ENCODE measurements at regions not wholly inside any gene's neighbourhood (a gene's known extent, or its start where the extent isn't known, plus 50 kb on each side); places are given as distances from the start of the nearest gene placed in this dataset.
"Not testable (repeated sequence)": the region's sequence is repeated elsewhere in the genome, so short reads cannot be mapped to it uniquely, and the experiment has no call there.

DNA sequence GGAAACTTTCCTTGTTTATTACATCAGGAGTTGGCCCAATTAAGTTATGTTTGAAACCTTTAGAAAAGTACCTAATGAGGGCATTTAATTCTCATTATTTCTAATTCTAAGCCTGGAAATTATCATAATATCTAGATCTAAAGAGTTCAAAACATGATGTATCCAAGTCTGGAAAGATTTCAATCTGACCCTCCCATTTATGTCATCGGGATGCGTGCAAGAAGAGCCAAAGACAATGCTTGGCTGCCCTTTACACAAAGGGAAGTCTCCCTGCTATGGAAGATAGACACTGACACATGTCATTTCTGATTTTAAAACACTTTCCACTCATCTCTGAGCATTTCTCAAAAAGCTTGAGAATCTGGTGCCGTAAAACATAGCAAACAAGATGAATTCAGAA, 222.4 kb downstream of the ANTXR2 start:
- H3K4me1 Mint-ChIP-seq (ENCODE audit: low read depth), result no peaks in the 10 kb centered on the region
- H3K27ac Mint-ChIP-seq, result no peak overlapping the region

GRCh38 chr4:79848329-79848728, 224.7 kb downstream of the ANTXR2 start:
- Mint-ChIP-seq H3K27me3 (ENCODE audit: low read depth) (no peaks in the 10 kb centered on the region), H3K4me1 (ENCODE audit: low read depth) (no peaks in the 10 kb centered on the region), H3K27ac (no peak overlapping the region), H3K9me3 (ENCODE audit: insufficient read depth) (peaks cover 6% of the 10 kb centered on the region), H3K36me3 (ENCODE audit: low read depth) (no peaks in the 10 kb centered on the region), H3K4me3 (no peak overlapping the region)
- CTCF ChIA-PET, result no interaction called here
- no peak for DNase-seq
- ATAC-seq, result no peak
- POLR2A ChIA-PET, result no interaction called here

More for the DNA sequence above, 222.4 kb downstream of the ANTXR2 start:
- H3K36me3 Mint-ChIP-seq (ENCODE audit: low read depth), result no peaks in the 10 kb centered on the region
- no peak for ATAC-seq
- DNase-seq, result no peak
- ChIA-PET POLR2A (no interaction called here), CTCF (no interaction called here)
- no peaks in the 10 kb centered on the region for H3K9me3 Mint-ChIP-seq (ENCODE audit: insufficient read depth)
- H3K27me3 Mint-ChIP-seq (ENCODE audit: low read depth), result no peaks in the 10 kb centered on the region
- H3K4me3 Mint-ChIP-seq, result no peak overlapping the region

DNA sequence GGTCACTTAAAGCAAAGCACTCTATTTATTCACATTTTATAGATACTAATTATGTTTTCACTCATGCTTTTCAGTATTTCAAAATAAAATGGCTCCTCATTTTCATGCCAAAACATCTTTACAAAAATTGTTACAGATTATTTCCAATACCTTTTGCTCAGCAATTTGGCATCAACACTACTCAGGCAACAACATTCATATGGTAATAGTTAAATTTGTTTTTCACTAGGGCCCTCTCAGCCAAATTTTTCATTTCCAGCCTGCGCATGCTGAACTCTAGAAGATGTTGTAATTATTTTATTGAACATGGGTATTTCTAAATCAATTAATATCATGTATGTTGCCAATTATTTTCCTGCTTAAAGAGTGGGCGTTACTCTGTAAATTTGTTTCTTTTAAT, 225.6 kb downstream of the ANTXR2 start:
- POLR2A ChIA-PET, result no interaction called here

GRCh38 chr4:79842162-79842561, 230.9 kb downstream of the ANTXR2 start:
- no peaks in the 10 kb centered on the region for H3K27me3 Mint-ChIP-seq (ENCODE audit: low read depth)
- ChIA-PET POLR2A (interaction anchor here (0.8 kb wide), 1 partner anchor 16 kb away, joined by 3 read pairs; no protein-coding TSS in a partner anchor), CTCF (no interaction called here)
- H3K9me3 Mint-ChIP-seq (ENCODE audit: insufficient read depth), result peaks cover 11% of the 10 kb centered on the region
- no peak for DNase-seq
- H3K4me1 Mint-ChIP-seq (ENCODE audit: low read depth), result no peaks in the 10 kb centered on the region
- no peak for ATAC-seq
- H3K27ac Mint-ChIP-seq, result no peak overlapping the region
- no peaks in the 10 kb centered on the region for H3K36me3 Mint-ChIP-seq (ENCODE audit: low read depth)
- no peak overlapping the region for H3K4me3 Mint-ChIP-seq

More for the DNA sequence above, 225.6 kb downstream of the ANTXR2 start:
- Mint-ChIP-seq H3K27me3 (ENCODE audit: low read depth) (no peaks in the 10 kb centered on the region), H3K27ac (no peak overlapping the region), H3K36me3 (ENCODE audit: low read depth) (no peaks in the 10 kb centered on the region), H3K4me1 (ENCODE audit: low read depth) (no peaks in the 10 kb centered on the region), H3K9me3 (ENCODE audit: insufficient read depth) (peaks cover 11% of the 10 kb centered on the region), H3K4me3 (no peak overlapping the region)
- no peak for DNase-seq
- ATAC-seq, result no peak
- CTCF ChIA-PET, result no interaction called here

GRCh38 chr4:79833857-79834256, 239.2 kb downstream of the ANTXR2 start:
- Mint-ChIP-seq H3K27ac (no peak overlapping the region), H3K4me3 (no peak overlapping the region), H3K4me1 (ENCODE audit: low read depth) (no peaks in the 10 kb centered on the region), H3K36me3 (ENCODE audit: low read depth) (no peaks in the 10 kb centered on the region), H3K9me3 (ENCODE audit: insufficient read depth) (no peaks in the 10 kb centered on the region), H3K27me3 (ENCODE audit: low read depth) (peaks cover 4% of the 10 kb centered on the region)
- no peak for DNase-seq
- ChIA-PET CTCF (no interaction called here), POLR2A (no interaction called here)
- no peak for ATAC-seq

- POLR2A ChIA-PET, result no interaction called here
Observed at GRCh38 chr4:79831701-79832514, 241.1 kb downstream of the ANTXR2 start.

DNA sequence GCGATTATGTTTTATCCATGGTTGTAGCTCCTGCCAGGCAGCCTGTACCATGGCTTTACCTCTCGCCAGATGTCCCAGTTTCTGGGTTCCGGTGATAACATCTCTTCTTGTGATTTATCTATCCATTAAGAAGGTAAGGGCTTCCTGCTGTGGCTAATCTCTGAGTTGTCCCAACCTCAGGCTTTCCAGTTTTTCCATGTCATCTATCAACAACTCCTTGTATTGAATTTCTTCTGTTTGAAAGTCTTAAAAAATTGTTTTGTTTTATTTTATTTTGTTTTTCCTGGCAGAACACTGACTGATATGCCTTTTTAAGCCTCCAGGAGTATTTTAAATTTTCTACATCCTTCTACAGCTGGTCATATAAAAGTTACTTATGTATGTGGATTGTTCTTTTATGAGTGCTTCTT, 241.9 kb downstream of the ANTXR2 start:
- H3K4me3 Mint-ChIP-seq, result no peak overlapping the region
- no peak overlapping the region for H3K27ac Mint-ChIP-seq
- H3K36me3 Mint-ChIP-seq (ENCODE audit: low read depth), result no peaks in the 10 kb centered on the region
- DNase-seq, result no peak
- H3K9me3 Mint-ChIP-seq (ENCODE audit: insufficient read depth), result no peaks in the 10 kb centered on the region
- ATAC-seq, result no peak
- POLR2A ChIA-PET, result no interaction called here
- CTCF ChIA-PET, result no interaction called here
- H3K27me3 Mint-ChIP-seq (ENCODE audit: low read depth), result peaks cover 4% of the 10 kb centered on the region
- H3K4me1 Mint-ChIP-seq (ENCODE audit: low read depth), result no peaks in the 10 kb centered on the region

More at GRCh38 chr4:79831701-79832514, 241.1 kb downstream of the ANTXR2 start:
- Mint-ChIP-seq H3K27me3 (ENCODE audit: low read depth) (peaks cover 4% of the 10 kb centered on the region), H3K4me3 (no peak overlapping the region), H3K4me1 (ENCODE audit: low read depth) (no peaks in the 10 kb centered on the region), H3K36me3 (ENCODE audit: low read depth) (no peaks in the 10 kb centered on the region), H3K9me3 (ENCODE audit: insufficient read depth) (no peaks in the 10 kb centered on the region), H3K27ac (no peak overlapping the region)
- no peak for DNase-seq
- ATAC-seq, result no peak
- CTCF ChIA-PET, result no interaction called here

DNA sequence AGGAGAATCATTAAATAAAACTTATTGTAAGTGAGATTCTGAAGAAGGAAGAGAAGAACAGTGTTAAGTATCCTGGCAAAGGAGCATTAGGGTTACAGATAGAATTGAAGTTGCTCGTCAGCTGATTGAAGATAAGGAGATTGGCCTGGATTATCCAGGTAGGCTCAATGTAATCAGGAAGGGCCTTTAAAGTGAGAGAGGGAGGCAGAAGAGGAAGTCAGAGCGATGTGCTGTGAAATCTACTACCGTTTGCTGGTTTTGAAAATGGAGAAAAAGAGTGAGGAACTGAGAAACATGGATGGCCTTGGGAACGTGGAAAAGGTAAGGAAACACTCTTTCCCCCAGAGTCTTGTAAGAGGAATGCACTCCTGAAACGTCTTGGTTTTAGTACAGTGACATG, 245.7 kb downstream of the ANTXR2 start:
- CTCF ChIA-PET, result no interaction called here
- Mint-ChIP-seq H3K4me1 (ENCODE audit: low read depth) (no peaks in the 10 kb centered on the region), H3K9me3 (ENCODE audit: insufficient read depth) (peaks cover 3% of the 10 kb centered on the region), H3K27me3 (ENCODE audit: low read depth) (peaks cover 4% of the 10 kb centered on the region), H3K27ac (no peak overlapping the region), H3K36me3 (ENCODE audit: low read depth) (no peaks in the 10 kb centered on the region), H3K4me3 (no peak overlapping the region)
- ATAC-seq (no peak), DNase-seq (no peak)
- POLR2A ChIA-PET, result no interaction called here

DNA sequence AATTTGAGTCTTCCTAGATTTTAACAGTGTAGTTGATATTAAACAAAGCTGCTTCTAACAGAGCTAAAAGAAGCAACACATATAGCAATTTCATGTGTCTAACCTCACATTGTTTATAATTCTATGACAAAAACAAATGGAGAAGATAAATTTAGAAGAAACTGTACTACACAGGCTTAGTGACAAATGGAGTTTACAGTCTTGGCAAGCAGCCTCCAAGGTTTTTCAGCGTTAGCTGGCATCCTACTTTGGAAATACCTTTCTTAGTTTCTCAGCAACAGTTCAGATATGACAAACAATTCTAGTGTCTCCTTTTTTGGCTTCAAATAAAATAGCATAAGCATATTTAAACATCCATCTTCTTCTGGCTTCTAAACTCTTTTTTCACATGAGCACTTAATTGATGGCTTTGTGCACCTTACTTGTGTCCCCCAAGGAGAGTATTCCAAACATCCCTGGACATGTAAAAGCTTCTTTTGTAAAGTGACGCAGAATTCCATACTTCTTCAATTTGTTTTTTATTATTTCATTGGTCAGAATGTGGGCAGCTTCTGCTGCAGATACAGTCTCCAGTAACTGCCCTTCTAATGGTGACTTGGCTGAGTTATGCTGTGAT, 249.8 kb downstream of the ANTXR2 start:
- Mint-ChIP-seq H3K27ac (no peak overlapping the region), H3K27me3 (ENCODE audit: low read depth) (no peaks in the 10 kb centered on the region), H3K36me3 (ENCODE audit: low read depth) (no peaks in the 10 kb centered on the region), H3K4me3 (no peak overlapping the region), H3K9me3 (ENCODE audit: insufficient read depth) (peaks cover 3% of the 10 kb centered on the region), H3K4me1 (ENCODE audit: low read depth) (no peaks in the 10 kb centered on the region)
- ChIA-PET POLR2A (interaction anchor here (0.6 kb wide), 1 partner anchor 400 kb away, joined by 3 read pairs; no protein-coding TSS in a partner anchor), CTCF (no interaction called here)
- DNase-seq (no peak), ATAC-seq (no peak)

DNA sequence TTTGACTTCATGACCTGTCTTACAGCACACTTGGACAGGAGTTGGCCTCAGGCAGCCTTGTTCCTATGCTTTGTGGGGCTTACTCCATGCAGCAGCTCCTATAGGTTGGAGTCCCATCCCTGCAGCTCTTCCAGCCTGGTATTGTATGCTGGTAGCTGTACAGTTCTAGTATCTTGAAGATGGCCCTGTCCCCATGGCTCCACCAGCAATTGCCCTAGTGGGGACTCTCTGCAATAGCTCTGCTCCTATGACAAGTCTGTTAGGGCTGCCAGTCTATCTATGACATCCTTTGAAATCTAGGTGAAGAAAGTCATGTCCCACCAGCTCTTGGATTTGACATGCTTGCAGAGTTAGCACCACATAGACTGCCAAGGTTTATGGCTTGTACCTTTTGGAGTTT, 252.6 kb downstream of the ANTXR2 start:
- CTCF ChIA-PET, result no interaction called here
- no peak overlapping the region for H3K4me3 Mint-ChIP-seq
- peaks cover 3% of the 10 kb centered on the region for H3K9me3 Mint-ChIP-seq (ENCODE audit: insufficient read depth)
- no peak for DNase-seq
- H3K27me3 Mint-ChIP-seq (ENCODE audit: low read depth), result no peaks in the 10 kb centered on the region
- H3K27ac Mint-ChIP-seq, result no peak overlapping the region
- no peaks in the 10 kb centered on the region for H3K36me3 Mint-ChIP-seq (ENCODE audit: low read depth)
- POLR2A ChIA-PET, result no interaction called here
- H3K4me1 Mint-ChIP-seq (ENCODE audit: low read depth), result no peaks in the 10 kb centered on the region
- ATAC-seq, result no peak

DNA sequence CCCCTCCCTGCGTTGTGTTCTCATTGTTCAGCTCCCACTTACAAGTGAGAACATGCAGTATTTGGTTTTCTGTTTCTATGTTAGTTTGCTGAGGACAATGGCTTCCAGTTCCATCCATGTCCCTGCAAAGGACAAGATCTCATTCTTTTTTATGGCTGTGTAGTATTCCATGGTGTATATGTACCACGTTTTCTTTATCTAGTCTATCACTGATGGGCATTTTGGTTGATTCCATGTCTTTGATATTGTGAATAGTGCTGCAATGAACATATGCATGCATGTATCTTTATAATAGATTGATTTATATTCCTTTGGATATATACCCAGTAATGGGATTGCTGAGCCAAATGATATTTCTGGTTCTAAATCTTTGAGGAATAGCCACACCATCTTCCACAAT, 265.1 kb downstream of the ANTXR2 start:
- H3K27me3 Mint-ChIP-seq (ENCODE audit: low read depth); POLR2A ChIA-PET; H3K9me3 Mint-ChIP-seq (ENCODE audit: insufficient read depth); H3K36me3 Mint-ChIP-seq (ENCODE audit: low read depth); ATAC-seq; H3K27ac Mint-ChIP-seq; DNase-seq; CTCF ChIA-PET; H3K4me3 Mint-ChIP-seq; H3K4me1 Mint-ChIP-seq (ENCODE audit: low read depth): not testable (repeated sequence)

DNA sequence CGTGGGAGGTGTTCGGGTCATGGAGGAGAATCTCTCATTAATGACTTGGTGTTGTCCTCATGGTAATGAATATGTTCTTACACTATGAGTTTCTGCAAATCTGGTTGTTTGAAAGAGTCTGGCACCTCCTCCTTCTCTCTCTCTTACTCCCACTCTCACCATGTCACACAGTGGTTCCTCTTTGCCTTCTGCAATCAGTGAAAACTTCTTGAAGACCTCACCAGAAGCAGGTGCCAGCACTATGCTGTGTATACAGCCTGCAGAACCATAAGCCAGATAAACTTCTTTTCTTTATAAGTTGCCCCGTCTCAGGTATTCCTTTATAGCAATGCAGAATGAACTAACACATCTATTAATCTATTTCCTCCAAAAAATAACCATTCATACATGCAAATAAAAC, 275.0 kb downstream of the ANTXR2 start:
- ChIA-PET CTCF (no interaction called here), POLR2A (no interaction called here)
- H3K4me1 Mint-ChIP-seq (ENCODE audit: low read depth), result no peaks in the 10 kb centered on the region
- H3K4me3 Mint-ChIP-seq, result no peak overlapping the region
- DNase-seq (no peak), ATAC-seq (no peak)
- no peaks in the 10 kb centered on the region for H3K9me3 Mint-ChIP-seq (ENCODE audit: insufficient read depth)
- H3K27me3 Mint-ChIP-seq (ENCODE audit: low read depth), result no peaks in the 10 kb centered on the region
- H3K36me3 Mint-ChIP-seq (ENCODE audit: low read depth), result no peaks in the 10 kb centered on the region
- no peak overlapping the region for H3K27ac Mint-ChIP-seq

DNA sequence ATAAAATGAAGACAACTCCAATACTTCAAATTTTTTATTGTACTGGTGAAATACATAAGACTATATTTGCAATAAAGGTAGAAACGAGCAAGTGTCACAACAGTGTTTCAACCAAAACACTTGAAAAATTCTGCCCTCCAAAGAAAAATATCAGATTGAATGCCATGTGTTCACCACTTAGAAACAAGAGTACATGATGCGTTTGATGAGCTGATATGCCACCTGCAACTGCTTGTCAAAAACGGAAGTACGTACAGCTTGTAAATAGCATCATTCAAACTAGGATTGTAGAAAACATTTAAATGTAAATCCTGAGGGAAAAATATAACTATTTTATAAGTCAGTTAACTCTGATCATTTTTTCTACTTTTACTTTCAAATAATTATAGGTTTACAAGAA, 276.1 kb downstream of the ANTXR2 start:
- Mint-ChIP-seq H3K9me3 (ENCODE audit: insufficient read depth) (no peaks in the 10 kb centered on the region), H3K36me3 (ENCODE audit: low read depth) (no peaks in the 10 kb centered on the region), H3K4me3 (no peak overlapping the region), H3K27ac (no peak overlapping the region), H3K27me3 (ENCODE audit: low read depth) (no peaks in the 10 kb centered on the region), H3K4me1 (ENCODE audit: low read depth) (no peaks in the 10 kb centered on the region)
- DNase-seq (no peak), ATAC-seq (no peak)
- POLR2A ChIA-PET, result no interaction called here
- CTCF ChIA-PET, result no interaction called here

Data from activated CD8-positive, alpha-beta T cell treated with anti-CD3 and anti-CD28 coated beads, Interleukin-2, amount 10 ng/mL, durations not matched to agents 7 days and 5 days (primary cell).